ENCODE measurements at regions not wholly inside any gene's neighbourhood (a gene's known extent, or its start where the extent isn't known, plus 50 kb on each side); places are given as distances from the start of the nearest gene placed in this dataset.
"Not testable (repeated sequence)": the region's sequence is repeated elsewhere in the genome, so short reads cannot be mapped to it uniquely, and the experiment has no call there.

DNA sequence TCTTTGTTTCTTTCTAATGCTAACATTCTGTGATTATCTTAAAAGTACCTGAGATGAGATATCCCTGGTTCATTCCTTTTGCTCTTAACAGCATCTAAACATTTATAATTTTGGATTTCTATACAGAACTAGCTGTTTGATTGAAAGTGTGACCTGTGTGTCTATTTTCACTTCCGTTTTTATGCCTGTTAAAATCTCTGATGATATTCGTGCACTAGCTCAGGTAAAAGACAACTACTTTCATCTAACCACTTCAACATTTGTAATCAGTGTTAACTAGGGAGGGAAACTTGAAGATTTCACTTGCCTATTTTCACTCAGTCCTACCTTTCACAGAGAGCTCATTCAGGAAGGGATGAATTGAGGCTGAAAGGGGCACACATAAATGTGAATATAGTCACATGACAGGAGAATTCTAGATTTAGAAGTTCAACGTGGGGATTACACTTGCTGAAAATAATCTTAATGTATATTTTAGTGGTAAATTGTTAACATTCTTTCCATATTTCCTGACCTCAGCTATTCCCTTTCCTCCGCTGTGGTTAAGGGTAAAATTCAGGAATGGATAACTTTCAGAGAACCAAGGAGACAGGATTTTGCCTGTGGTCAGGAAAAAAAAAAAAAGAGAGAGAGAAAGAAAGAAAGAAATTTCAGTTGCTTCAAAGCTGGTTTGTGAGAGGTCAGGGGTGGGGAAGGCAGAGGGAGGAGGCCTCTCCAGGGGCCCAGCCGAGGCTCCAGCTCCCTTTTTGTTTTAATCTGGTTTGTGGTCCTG lies 159.8 kb upstream of the TSC22D2 start:
- no peak for DNase-seq (ENCODE audit: low read depth in 2 of 3, low spot score in 1 of 3)

DNA sequence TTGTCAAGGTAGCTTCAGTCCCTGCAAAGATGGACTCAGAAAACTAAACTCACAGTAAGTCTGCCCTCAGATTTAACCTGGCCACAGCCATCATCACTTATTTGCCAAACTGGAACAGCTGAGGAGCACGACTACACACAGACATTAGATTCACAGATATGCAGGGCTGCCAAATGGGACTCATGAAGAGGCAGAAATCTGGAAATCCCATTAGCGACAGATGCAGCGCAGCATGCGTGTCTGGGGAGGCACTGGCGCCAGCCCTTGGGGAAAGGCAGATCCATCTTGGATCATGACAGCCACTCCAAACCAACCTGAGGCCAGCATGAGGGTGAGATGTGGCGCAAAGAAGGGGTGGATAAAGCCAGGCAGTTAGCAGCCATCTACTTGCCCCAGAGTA lies 160.7 kb upstream of the TSC22D2 start:
- no peak for DNase-seq (ENCODE audit: low read depth in 2 of 3, low spot score in 1 of 3)

DNA sequence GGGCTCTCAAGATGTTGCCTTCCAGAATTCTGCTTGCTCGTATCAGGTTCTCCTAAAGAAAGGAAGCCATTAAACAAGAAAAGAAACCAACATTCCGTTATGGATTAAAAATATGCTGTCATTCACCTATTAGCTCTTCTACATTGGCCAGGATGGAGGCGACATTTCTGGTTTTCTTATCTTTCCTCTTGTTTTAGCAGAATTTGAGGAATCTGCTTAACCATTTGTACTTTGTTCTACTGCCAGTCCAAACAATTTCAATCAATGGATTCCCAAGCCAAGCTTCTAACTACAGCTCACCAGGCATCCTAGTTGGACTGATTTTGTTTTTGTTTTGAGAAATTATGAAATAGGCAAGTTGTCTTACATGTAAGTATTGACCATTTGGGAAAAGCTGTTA lies 164.6 kb upstream of the TSC22D2 start:
- no peak for DNase-seq (ENCODE audit: low read depth in 2 of 3, low spot score in 1 of 3)

DNA sequence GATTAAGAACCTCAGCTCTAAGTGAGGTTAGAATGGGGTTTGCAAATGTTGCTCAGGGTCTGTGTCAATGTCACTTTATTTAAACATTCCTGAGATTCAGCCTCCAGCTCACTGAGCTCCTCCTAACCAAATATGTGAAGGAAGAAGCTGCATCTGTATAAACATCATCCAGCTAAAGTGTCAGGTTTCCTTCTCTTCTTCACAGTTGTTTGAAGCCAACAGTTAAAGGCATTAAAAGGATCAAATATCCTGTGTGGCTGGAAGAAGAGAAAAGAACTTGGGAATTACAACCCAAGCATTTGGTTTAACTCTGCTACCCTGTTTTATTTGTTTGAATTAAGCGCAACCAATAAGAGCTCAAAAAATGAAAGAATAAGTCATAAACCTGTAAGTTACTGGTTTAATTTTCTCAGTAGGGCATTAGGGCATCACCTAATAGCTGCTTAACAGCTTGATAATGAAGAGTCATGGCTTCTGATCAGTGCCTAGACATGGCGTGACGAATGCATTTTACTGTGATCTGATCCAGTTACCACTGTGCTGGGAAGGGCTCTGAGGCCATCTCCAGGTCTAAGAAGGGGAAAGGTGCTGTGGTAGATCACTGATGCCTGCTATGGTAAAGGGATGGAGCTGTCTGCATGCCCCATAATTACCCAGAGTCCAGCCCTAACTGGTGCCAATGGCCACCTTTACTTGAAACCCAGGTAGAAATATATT lies 165.7 kb upstream of the TSC22D2 start:
- DNase-seq (ENCODE audit: low read depth in 2 of 3, low spot score in 1 of 3) = no peak

DNA sequence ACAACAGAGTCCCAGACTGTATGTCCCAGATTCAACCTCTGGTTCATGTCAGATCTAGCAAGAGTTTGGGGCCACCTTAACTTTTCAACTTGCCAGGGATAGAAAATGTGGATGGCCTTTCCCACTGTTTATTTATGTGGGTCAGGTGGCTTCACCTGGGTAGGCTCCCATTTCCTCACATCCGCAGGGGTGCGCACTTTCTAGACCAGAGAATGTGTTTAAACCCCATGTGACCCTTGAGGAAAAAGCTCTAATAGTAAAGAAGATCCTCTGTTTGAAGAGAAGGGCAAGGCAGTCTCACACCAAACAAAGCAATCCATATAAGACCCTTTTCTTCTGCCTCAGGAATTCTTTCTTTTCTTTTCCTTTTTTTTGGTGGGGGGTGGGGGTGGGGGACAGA lies 167.2 kb upstream of the TSC22D2 start:
- DNase-seq (ENCODE audit: low read depth in 2 of 3, low spot score in 1 of 3) = no peak

DNA sequence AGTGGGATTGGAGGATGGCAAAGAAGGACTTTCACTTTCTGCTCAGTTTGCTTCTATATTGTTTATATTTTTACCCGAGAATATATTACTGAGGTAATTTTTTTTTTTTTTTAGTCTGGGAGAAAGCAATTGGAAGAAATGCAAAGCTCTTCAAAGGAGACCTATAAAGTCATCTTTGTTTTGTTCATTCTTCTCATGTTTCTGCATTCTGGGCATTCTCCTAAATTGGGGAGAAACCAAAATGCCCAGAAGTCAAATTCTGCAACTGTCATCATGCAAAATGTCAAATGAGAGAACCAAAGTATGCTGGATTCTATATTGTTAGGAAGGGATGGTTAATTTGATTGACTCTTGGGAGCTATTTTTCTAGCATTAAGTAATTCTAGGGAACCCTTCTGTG lies 168.3 kb upstream of the TSC22D2 start:
- no peak for DNase-seq (ENCODE audit: low read depth in 2 of 3, low spot score in 1 of 3)

DNA sequence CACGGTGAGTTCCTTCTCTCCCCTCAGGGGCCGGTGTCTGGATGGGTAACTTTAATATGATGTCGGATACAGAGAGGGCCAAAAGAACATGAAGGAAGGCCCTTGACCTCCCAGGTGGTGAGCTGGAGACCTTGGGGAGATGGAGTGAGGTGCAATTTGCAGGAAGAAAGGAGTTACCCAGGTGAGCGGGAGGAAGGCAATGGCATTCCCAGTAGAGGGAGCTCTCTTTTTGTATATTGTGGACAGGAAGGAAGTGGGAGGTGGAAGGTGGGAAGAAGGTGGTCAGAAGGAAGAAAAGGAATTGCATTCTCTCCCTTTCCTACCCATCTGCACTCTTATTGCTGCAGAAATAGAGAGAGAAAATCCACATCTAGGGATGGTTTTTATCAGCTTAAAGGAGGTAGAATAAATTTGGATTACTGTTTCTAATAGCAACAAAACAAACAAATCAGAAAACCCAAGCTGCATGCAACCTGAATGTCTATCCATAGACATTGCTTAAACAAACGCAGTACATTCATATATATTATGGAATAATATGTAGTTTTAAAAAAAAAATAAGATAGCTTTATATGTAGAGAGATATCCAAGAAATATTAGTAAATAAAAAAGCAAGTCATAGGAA lies 169.0 kb upstream of the TSC22D2 start:
- no peak for DNase-seq (ENCODE audit: low read depth in 2 of 3, low spot score in 1 of 3)

DNA sequence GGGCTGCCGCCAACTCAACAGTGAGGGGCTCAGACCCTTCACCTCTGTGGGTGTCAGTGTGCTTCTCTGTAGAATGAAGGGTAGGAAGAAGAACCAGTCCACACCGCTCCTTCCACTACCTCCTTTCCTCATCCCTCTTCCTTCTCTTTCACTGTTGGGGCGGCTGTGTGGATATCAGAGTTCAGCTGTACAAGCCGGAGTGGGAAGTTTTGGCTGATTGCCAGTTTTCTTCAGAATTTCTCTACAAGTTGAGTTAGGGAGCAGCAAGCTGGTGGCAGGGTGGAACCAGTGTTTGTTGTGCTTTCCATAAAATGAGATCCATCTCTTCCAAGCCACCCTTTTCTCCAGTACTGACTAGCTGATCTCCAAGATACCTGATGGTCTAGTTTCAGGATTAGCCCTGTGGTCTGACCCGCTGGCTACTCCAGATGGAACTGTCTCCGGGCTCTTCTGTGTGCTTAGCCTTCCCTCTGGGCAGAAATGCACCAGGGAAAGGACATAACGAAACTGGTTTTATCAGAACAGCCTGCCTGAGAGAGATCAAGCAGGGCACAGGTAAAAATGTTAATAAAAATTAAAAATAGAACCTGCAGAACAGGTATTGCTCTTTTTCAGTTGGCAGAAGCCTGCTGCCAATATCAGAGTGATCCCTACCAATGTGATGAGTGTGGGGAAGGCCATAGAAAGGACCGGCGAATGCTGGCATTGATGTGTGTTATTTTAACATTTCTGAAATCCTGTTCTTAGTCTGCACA lies 169.9 kb upstream of the TSC22D2 start:
- DNase-seq (ENCODE audit: low read depth in 2 of 3, low spot score in 1 of 3) = no peak

DNA sequence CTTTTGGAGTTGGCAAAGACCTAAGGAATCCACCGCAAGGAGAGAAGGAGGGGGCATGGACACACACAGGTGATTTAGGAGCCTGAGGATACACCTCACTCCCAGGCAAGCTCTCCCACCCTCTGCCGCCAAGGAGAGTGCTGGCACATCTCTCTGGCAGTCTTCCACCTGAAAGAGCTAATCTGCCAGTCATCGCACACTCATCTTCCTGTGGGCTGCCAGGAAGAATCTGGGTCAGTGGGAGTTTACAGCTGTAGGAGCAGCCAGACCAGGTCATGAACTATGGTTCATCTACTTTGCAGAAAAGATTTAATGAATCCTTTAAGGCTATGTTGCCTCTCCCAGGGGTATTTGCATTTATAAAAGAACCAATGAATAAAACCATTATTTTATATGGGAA lies 170.6 kb upstream of the TSC22D2 start:
- no peak for DNase-seq (ENCODE audit: low read depth in 2 of 3, low spot score in 1 of 3)

DNA sequence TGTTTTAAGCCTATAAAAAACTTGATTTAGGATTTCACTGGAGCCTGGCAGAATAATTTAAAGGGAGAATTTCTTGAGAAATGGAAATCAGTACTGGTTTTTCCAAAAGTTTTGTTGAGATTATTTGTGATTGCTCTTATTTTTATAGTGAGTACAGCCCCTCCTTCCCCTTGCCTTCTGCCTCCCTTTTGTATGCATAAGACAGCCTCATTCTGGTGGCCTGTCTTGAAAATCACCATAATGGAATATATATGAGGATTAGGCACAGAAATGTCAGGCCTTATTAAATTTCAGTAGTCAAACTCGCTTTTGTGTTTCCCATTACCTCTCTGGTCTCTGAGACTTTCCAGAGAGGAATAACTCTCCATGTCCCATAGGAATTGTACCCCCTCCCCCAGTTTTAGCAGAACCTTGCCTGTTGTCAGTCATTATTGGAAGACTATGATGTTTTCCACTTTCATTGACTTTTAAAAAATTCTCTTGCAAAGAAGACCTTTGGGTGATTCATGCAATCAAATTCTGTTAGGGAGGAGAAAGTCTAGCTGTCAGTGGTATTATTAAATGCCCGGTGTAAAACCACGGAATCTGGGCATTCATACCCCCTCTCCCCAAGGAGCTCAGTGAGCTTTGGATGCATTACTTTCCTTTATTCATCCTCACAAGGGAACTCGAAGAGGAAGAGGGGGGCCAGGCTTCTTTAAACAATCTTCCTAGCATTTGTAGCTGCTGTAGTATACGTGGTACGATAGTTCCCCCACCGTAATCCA lies 171.6 kb upstream of the TSC22D2 start:
- no peak for DNase-seq (ENCODE audit: low read depth in 2 of 3, low spot score in 1 of 3)

DNA sequence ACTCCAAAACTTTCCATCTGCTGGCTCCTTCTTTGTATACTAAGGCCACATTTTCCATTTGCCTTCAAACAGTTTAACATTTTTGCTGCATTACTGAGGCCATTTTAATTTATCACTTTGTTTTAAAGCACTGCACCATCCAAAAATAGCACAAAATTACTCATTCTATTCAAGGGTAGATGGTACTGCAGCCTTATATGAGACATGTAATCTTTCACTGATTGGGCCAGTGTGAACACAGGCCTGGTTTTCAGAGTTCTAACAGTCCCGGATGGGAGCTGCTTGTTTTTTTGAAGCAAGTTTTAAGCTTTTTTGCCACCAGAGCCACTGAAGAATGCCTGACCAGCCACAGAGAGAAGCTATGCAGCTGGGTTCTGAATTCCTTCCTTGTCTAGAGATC lies 172.3 kb upstream of the TSC22D2 start:
- no peak for DNase-seq (ENCODE audit: low read depth in 2 of 3, low spot score in 1 of 3)

DNA sequence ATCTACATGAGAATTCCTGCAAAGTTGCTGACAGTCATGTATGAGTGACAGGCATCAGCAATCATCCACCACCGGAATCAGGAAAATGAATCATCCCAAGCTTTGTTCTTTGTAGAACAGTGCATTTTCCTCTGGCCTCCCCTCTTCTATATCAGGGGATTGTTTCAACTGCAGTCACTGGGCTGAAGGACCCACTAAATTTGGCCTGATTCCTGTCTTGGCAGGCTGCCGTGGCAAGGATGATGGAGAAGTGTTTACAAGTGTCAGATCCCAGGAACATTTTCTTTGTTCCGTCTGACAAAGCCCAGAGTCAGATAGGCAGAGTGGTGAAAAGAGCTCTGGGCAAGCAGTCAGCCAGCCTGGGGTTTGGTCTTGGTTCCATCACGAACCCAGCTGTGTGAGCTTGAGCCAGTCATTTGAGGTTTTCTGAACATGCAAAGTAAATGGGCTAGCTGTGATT lies 175.1 kb upstream of the TSC22D2 start:
- no peak for DNase-seq (ENCODE audit: low read depth in 2 of 3, low spot score in 1 of 3)

DNA sequence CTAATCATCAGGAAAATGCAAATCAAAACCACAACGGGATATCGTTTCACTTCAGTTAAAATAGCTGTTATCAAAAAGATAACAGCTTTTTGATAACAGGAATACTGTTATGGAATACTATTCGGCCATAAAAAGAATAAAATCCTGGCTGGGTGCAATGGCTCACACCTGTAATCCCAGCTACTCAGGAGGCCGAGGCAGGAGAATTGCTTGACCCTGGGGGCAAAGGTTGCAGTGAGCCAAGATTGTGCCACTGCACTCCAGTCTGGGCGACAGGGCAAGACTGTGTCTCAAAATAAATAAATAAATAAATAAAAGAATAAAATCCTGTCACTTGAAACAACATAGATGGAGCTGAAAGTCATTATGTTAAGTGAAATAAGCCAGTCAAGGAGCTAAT lies 178.1 kb upstream of the TSC22D2 start:
- no peak for DNase-seq (ENCODE audit: low read depth in 2 of 3, low spot score in 1 of 3)

DNA sequence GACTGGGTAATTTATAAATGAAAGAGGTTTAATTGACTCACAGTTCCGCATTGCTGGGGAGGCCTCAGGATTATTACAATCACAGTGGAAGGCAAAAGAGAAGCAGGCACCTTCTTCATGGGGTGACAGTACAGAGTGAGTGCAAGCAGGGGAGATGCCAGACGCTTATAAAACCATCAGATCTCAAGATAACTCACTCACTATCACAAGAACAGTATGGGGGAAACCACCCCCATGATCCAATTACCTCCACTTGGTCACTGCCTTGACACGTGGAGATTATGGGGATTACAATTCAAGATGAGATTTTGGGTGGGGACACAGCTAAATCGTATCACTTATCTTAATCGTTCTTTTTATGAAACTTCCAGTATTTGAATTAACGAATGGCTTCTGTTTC lies 179.5 kb upstream of the TSC22D2 start:
- DNase-seq (ENCODE audit: low read depth in 2 of 3, low spot score in 1 of 3) = not testable (repeated sequence)

DNA sequence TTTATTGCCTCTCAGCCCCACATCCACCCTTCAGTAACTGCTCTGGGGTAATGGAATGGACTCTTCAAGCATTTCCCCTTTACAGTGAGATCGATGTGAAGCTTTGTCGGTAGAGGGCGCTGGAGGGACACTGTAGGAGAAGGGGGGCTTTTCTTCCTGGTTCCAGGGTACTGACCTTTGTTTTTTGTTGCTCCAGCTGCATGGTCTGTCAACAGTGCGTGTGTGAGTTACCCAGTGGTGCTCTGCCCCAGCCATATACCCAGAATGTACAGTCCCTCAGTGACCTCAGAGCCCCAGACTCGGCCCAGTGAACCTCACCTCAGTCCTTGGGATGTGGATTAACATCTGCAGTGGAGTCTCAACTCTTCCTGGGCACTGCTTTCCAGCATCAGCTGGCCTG lies 180.3 kb upstream of the TSC22D2 start:
- DNase-seq (ENCODE audit: low read depth in 2 of 3, low spot score in 1 of 3) = peak in 2 of 3 donors; percentile 2 to 25

DNA sequence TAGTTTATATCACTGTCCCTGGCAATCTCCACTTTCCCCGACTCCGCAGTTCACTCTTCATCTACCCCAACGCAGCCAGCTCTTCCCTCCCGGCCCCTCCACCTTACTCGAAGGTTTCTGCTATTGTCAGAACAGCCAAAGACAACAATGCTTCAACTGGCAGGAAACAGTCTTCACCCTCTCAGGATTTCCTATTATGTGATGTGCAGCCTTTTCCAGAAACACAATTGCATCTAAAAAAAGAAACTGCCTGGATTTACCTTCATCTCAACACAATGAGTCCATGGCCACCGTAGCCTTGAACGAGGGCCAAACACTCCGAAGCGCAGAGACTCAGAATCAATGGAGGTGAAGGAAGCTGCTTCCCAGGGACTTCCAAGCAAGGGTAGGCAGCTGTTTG lies 182.1 kb upstream of the TSC22D2 start:
- no peak for DNase-seq (ENCODE audit: low read depth in 2 of 3, low spot score in 1 of 3)

DNA sequence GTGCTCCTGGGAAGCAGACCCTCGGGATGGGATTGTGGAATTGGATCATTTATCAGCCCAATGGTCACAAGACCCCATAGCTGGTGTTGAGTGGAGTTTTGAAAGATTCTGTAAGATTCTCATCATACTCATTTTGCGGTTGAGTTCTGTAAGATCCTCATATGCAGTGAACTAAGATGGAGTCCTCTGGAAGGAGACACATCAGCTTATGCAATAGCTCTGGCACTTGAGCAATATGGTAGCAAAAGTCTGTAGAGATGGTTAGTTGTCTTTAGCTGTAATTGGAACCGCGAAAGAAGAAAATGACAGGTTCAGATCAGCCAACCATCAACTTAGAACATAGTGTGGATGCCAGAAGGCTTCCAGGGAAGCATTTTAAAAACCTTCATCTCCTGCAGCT lies 184.5 kb upstream of the TSC22D2 start:
- DNase-seq (ENCODE audit: low read depth in 2 of 3, low spot score in 1 of 3) = no peak

DNA sequence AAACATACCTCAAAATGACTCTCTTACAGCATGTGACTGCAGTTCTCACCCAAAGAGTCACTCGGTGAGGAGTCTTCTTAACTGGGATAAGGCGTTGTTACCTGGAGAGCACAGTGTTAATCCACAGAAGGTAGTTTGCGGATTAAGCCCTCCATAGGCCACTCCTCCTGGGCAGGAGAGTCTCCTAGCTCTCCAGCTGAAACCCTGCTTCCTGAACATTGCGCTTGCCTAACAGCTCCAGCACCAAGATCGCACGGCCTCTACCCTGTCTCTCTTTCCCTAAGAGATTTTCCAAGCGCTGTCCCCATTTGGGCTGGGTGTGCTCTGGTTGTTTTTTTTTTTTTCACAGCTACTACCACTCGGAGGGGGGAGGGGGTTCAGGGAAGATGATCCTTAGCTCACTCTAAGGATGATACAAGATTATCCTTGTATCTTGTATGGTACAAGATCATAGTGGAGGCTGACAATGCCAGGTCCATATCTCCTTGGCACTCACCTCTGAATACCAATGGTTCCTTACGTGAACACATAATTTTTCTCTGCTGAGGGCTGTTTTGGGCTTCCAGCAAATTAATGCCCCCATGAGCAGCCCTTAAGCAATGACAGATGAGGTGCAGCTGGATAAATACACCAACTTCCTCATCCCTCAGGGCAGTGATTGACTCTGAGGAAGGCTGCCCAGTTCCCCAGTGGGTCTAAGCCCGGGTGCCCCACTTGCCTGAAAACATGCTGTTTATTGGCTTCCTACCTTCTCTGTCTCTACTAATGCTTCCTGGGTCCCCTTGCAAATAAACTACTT lies 185.2 kb upstream of the TSC22D2 start:
- DNase-seq (ENCODE audit: low read depth in 2 of 3, low spot score in 1 of 3) = no peak

DNA sequence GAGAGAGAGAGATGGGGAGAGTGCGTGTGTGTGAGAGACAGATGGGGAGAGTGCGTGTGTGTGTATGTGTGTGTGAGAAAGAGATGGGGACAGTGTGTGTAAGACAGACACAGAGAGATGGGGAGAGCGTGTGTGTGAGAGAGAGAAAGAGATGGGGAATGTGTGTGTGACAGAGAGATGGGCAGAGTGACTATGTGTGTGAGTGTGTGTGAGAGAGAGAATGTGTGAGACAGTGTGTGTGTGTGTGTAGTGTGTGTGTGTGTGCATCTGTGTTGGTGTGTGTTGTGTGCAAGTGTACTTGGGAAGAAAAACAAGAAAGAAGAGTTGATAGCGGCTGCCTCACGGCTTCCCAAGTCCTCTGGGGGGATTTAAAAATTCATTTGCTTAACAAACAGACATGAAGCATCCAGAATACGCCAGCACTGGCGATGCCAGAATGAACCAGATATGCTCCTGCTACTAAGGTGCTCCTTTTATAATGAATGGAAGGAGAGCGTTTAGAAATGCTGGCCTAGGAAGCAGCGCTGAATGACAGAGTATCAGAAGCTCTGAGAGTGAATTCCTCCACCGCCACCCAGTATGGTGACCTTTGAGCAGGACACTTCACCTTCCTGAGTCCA lies 186.1 kb upstream of the TSC22D2 start:
- DNase-seq (ENCODE audit: low read depth in 2 of 3, low spot score in 1 of 3) = no peak

DNA sequence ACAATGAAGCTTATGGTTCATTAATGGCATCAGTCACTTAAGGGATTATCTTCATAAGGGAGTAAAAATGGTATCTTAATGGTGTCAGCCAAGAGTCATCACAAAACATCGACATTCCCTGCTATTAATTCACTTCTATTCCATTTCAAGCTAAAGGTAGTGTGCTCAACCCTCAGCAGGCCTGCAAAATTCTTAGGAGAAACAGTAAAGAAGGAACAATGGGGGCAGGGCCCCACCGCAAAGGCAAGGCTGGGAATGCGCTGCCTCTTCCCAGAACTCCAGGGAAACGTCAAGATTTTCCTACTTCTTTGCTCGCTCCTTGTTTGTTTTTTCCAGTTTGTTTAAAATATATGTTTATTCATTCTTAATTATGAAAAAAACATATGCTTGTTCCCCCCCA lies 187.3 kb upstream of the TSC22D2 start:
- DNase-seq (ENCODE audit: low read depth in 2 of 3, low spot score in 1 of 3) = no peak

All from stimulated activated CD4-positive, alpha-beta T cell treated with anti-CD3 and anti-CD28 coated beads, Interleukin-12 subunit alpha, Interleukin-12 subunit beta, amount 100 ng/mL, for 48 hours (primary cell).